ENCODE measurements at regions not wholly inside any gene's neighbourhood (a gene's known extent, or its start where the extent isn't known, plus 50 kb on each side); places are given as distances from the start of the nearest gene placed in this dataset.

DNA sequence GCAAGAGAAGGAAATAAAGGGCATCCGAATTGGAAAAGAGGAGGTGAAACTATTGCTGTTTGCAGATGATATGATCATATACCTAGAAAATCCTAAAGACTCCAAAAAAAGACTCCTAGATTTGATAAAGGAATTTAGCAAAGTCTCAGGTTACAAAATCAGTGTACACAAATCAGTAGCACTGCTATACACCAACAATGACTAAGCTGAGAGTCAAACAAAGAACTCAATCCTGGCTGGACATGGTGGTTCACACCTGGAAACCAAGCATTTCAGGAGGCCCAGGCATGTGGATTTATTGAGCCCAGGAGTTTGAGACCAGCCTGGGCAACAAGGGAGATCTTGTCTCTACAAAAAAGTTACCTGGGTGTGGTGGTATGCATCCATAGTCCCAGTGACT, 188.7 kb upstream of the PLXNC1 start:
- ATAC-seq = no peak
- H3K27me3 ChIP-seq (ENCODE audit: control insufficient read depth, insufficient read depth, low read length) = no peaks in the 10 kb centered on the region
- H3K9me3 ChIP-seq (ENCODE audit: control insufficient read depth, insufficient read depth, low read length) = no peaks in the 10 kb centered on the region
- H3K4me3 Mint-ChIP-seq = no peak overlapping the region
- H3K36me3 ChIP-seq (ENCODE audit: control insufficient read depth, insufficient read depth, low read length) = no peaks in the 10 kb centered on the region
- intact Hi-C loops (cut with micrococcal nuclease) = no loop called here
- no peaks in the 10 kb centered on the region for H3K9me3 Mint-ChIP-seq
- no peak for TF ChIP-seq CTCF (IDR thresholded peaks at IDR 0.05)
- H3K4me1 ChIP-seq (ENCODE audit: control insufficient read depth, insufficient read depth, low read length) = no peaks in the 10 kb centered on the region
- WGBS (ENCODE audit: insufficient coverage) = no CpG with 5 or more reads among the region's 1 CpG
- H3K36me3 Mint-ChIP-seq = no peaks in the 10 kb centered on the region
- no peak overlapping the region for H3K27ac Mint-ChIP-seq
- no peaks in the 10 kb centered on the region for H3K4me1 Mint-ChIP-seq
- DNase-seq = no peak
- no peak overlapping the region for H3K4me3 ChIP-seq (ENCODE audit: low read length)
- H3K27me3 Mint-ChIP-seq (ENCODE audit: low read depth in 2 of 2) = no peaks in the 10 kb centered on the region
- H3K27ac ChIP-seq (ENCODE audit: low read length) = no peak overlapping the region

DNA sequence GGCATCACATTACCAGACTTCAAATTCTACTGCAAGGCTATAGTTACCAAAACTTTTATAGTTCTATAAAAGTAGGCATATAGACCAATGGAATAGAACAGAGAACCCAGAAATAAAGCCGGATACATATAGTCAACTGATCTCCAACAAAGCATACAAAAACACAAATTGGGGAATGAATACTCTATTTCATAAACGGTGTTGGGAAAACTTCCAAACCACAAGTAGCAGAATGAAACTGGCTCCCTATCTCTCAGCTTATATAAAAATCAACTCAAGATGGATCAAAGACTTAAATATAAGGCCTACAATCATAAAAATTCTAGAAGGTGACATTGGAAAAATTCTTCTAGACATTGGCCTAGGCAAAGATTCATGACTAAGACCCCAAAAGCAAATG, 187.9 kb upstream of the PLXNC1 start:
- no peaks in the 10 kb centered on the region for H3K27me3 ChIP-seq (ENCODE audit: control insufficient read depth, insufficient read depth, low read length)
- H3K4me3 Mint-ChIP-seq = no peak overlapping the region
- H3K9me3 ChIP-seq (ENCODE audit: control insufficient read depth, insufficient read depth, low read length) = no peaks in the 10 kb centered on the region
- no peaks in the 10 kb centered on the region for H3K27me3 Mint-ChIP-seq (ENCODE audit: low read depth in 2 of 2)
- ATAC-seq (no peak), DNase-seq (no peak)
- TF ChIP-seq CTCF (IDR thresholded peaks at IDR 0.05) = no peak
- no peak overlapping the region for H3K27ac Mint-ChIP-seq
- no peaks in the 10 kb centered on the region for H3K4me1 Mint-ChIP-seq
- no peaks in the 10 kb centered on the region for H3K36me3 Mint-ChIP-seq
- H3K27ac ChIP-seq (ENCODE audit: low read length) = no peak overlapping the region
- no peaks in the 10 kb centered on the region for H3K4me1 ChIP-seq (ENCODE audit: control insufficient read depth, insufficient read depth, low read length)
- H3K9me3 Mint-ChIP-seq = no peaks in the 10 kb centered on the region
- H3K36me3 ChIP-seq (ENCODE audit: control insufficient read depth, insufficient read depth, low read length) = no peaks in the 10 kb centered on the region
- intact Hi-C loops (cut with micrococcal nuclease) = no loop called here
- 52% methylated on average over 2 of the region's 2 CpGs for WGBS (ENCODE audit: insufficient coverage)
- H3K4me3 ChIP-seq (ENCODE audit: low read length) = no peak overlapping the region

- H3K4me3 Mint-ChIP-seq = no peak overlapping the region
- ATAC-seq = no peak
- H3K9me3 Mint-ChIP-seq = no peaks in the 10 kb centered on the region
- H3K4me1 Mint-ChIP-seq = no peaks in the 10 kb centered on the region
- no peak for TF ChIP-seq CTCF (IDR thresholded peaks at IDR 0.05)
- no peak overlapping the region for H3K27ac Mint-ChIP-seq
- H3K27ac ChIP-seq (ENCODE audit: low read length) = no peak overlapping the region
- intact Hi-C loops (cut with micrococcal nuclease) = no loop called here
- no peaks in the 10 kb centered on the region for H3K36me3 ChIP-seq (ENCODE audit: control insufficient read depth, insufficient read depth, low read length)
- H3K4me1 ChIP-seq (ENCODE audit: control insufficient read depth, insufficient read depth, low read length) = no peaks in the 10 kb centered on the region
- H3K27me3 ChIP-seq (ENCODE audit: control insufficient read depth, insufficient read depth, low read length) = no peaks in the 10 kb centered on the region
- peaks cover 3 to 4% of the 10 kb centered on the region in 2 donors for H3K27me3 Mint-ChIP-seq (ENCODE audit: low read depth in 2 of 2)
- DNase-seq = no peak
- WGBS (ENCODE audit: insufficient coverage) = 78% methylated on average over 2 of the region's 2 CpGs
- no peak overlapping the region for H3K4me3 ChIP-seq (ENCODE audit: low read length)
- H3K36me3 Mint-ChIP-seq = no peaks in the 10 kb centered on the region
- no peaks in the 10 kb centered on the region for H3K9me3 ChIP-seq (ENCODE audit: control insufficient read depth, insufficient read depth, low read length)
These were observed 186.0 kb upstream of the PLXNC1 start for GRCh38 chr12:93962336-93962735.

- no peak overlapping the region for H3K4me3 ChIP-seq (ENCODE audit: low read length)
- no peaks in the 10 kb centered on the region for H3K27me3 ChIP-seq (ENCODE audit: control insufficient read depth, insufficient read depth, low read length)
- no peak overlapping the region for H3K27ac ChIP-seq (ENCODE audit: low read length)
- no peak for TF ChIP-seq CTCF (IDR thresholded peaks at IDR 0.05)
- no peaks in the 10 kb centered on the region for H3K9me3 ChIP-seq (ENCODE audit: control insufficient read depth, insufficient read depth, low read length)
- H3K4me1 Mint-ChIP-seq = no peaks in the 10 kb centered on the region
- no peaks in the 10 kb centered on the region for H3K9me3 Mint-ChIP-seq
- no peaks in the 10 kb centered on the region for H3K4me1 ChIP-seq (ENCODE audit: control insufficient read depth, insufficient read depth, low read length)
- no peak overlapping the region for H3K4me3 Mint-ChIP-seq
- intact Hi-C loops (cut with micrococcal nuclease) = no loop called here
- no peak overlapping the region for H3K27ac Mint-ChIP-seq
- H3K27me3 Mint-ChIP-seq (ENCODE audit: low read depth in 2 of 2) = peaks cover 7 to 22% of the 10 kb centered on the region in 2 donors
- H3K36me3 ChIP-seq (ENCODE audit: control insufficient read depth, insufficient read depth, low read length) = no peaks in the 10 kb centered on the region
- WGBS (ENCODE audit: insufficient coverage) = 79% methylated on average over 4 of the region's 4 CpGs
- no peaks in the 10 kb centered on the region for H3K36me3 Mint-ChIP-seq
- no peak for ATAC-seq
- DNase-seq = no peak
These were observed 183.4 kb upstream of the PLXNC1 start for GRCh38 chr12:93964936-93965335.
